GM13977 (cell line): ENCODE measurements at regions not wholly inside any gene's neighbourhood (a gene's known extent, or its start where the extent isn't known, plus 50 kb on each side); places are given as distances from the start of the nearest gene placed in this dataset.

Experiments
- DNase-seq: peaks from one replicate; pipeline ENCODE4 v3.0.0; 2012; ENCODE audit warnings: low spot score
- CTCF ChIP-seq: IDR thresholded peaks from 2 replicates; pipeline ENCODE4 v1.5.1; 2012; ENCODE audit warnings: mild to moderate bottlenecking, control low read depth; ENCODE audit not compliant: insufficient read depth; ENCODE audit errors: extremely low read depth, missing control alignments
- in situ Hi-C: fragments of 300-500 bp; cut with MboI; formaldehyde crosslinking; loops from one replicate; pipeline ENCODE4 v1.12.0; 2022; ENCODE audit warnings: low sequenced_read_pairs, low pct_unique_long_range_greater_than_20kb, mixed read lengths, inconsistent platforms; ENCODE audit not compliant: unreplicated experiment

- DNase-seq, result peak; percentile 54
- in situ Hi-C loops, result loop anchor here (10.0 kb wide), 1 partner anchor 1310 kb away; the partner anchor contains the start of gene HOXA9
- peak; percentile 53 for TF ChIP-seq CTCF
Observed at GRCh38 chr7:25854608-25855497, 297.1 kb upstream of the NFE2L3 start.

GRCh38 chr7:25855854-25856782 is 295.9 kb upstream of the NFE2L3 start:
- DNase-seq, result no peak
- in situ Hi-C loops, result loop anchor here (10.0 kb wide), 1 partner anchor 1309 kb away; the partner anchor contains the start of gene HOXA9
- no peak for TF ChIP-seq CTCF

GRCh38 chr7:25857376-25858067 is 294.5 kb upstream of the NFE2L3 start:
- DNase-seq, result no peak
- in situ Hi-C loops, result loop anchor here (10.0 kb wide), 1 partner anchor 1307 kb away; the partner anchor contains the start of gene HOXA9
- no peak for TF ChIP-seq CTCF

GRCh38 chr7:25858200-25858524 is 293.8 kb upstream of the NFE2L3 start:
- DNase-seq, result no peak
- in situ Hi-C loops, result loop anchor here (10.0 kb wide), 1 partner anchor 1307 kb away; the partner anchor contains the start of gene HOXA9
- no peak for TF ChIP-seq CTCF

- no peak for TF ChIP-seq CTCF
- in situ Hi-C loops, result loop anchor here (10.0 kb wide), 1 partner anchor 1306 kb away; the partner anchor contains the start of gene HOXA9
- no peak for DNase-seq
Observed at GRCh38 chr7:25858525-25859411, 293.2 kb upstream of the NFE2L3 start.
